VCaP (cell line): ENCODE measurements at regions not wholly inside any gene's neighbourhood (a gene's known extent, or its start where the extent isn't known, plus 50 kb on each side); places are given as distances from the start of the nearest gene placed in this dataset.

ENCODE experiments used
- H3K27ac ChIP-seq: fragments of 450-650 bp; 2 replicates; pipeline ENCODE4 v1.5.1; 2017
- TF ChIP-seq, protein P1 (sequence below): fragments of 450-650 bp; conservative IDR thresholded peaks from 2 replicates; pipeline ENCODE4 v1.5.1; 2017; ENCODE audit warnings: mild to moderate bottlenecking, moderate library complexity

DNA sequence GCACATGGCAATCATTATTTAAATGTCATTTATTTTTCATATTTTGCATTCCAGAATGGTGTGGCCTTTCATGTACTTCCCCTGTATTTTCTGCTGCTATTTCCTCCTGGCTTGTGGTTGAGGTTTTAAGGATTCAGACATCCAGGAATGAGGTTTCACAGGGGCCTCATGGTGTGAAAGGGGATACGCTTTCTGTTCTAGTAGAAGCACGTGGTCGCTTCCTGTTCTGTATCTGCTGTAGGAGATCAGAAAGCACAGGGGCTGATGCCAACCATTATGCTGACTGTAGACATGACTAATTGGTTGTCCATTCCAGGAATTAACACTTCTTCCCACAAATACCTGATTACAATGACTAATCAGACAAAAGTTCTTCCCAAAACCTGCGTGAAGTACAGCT, 405.9 kb downstream of the SHISA9 start:
- TF ChIP-seq, protein P1, sequence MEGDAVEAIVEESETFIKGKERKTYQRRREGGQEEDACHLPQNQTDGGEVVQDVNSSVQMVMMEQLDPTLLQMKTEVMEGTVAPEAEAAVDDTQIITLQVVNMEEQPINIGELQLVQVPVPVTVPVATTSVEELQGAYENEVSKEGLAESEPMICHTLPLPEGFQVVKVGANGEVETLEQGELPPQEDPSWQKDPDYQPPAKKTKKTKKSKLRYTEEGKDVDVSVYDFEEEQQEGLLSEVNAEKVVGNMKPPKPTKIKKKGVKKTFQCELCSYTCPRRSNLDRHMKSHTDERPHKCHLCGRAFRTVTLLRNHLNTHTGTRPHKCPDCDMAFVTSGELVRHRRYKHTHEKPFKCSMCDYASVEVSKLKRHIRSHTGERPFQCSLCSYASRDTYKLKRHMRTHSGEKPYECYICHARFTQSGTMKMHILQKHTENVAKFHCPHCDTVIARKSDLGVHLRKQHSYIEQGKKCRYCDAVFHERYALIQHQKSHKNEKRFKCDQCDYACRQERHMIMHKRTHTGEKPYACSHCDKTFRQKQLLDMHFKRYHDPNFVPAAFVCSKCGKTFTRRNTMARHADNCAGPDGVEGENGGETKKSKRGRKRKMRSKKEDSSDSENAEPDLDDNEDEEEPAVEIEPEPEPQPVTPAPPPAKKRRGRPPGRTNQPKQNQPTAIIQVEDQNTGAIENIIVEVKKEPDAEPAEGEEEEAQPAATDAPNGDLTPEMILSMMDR, result no peak
- no peak overlapping the region for H3K27ac ChIP-seq

DNA sequence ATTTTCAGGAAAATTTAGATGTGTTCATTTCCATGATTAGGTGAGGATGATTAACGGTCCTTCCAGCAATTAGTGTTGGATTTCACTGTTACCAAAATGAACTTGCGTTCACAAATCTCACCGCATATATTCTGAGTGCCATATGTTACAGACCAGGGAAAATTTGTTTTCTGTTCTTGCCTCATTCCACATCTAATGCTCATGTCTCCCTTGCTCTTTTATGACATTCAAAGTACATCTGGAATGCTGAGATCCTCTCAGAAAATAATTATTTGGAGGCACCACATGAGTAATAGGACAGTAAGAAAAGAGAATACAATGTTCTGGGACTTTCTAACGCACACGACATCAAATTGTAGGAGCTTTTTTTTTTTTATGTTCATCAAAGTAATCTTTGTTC, 406.5 kb downstream of the SHISA9 start:
- H3K27ac ChIP-seq, result no peak overlapping the region
- TF ChIP-seq, protein P1, result no peak

DNA sequence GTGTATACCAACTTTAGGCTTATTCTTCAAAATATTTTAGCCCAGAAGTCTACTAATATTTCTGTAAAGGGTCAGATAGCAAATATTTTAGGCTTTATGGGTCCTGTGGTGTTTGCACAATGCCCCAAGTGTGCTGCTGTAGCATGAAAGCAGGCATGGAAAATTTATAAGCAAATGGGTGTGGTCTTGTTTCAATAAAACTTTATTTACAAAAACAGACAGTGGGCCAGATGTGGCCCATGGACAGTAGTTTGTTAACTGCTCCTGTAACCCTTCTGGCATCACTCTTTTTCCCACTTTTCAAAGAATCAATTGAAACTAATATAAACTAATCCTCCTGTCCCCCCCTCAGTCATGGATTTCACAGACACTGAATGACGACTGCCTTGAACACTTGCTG, 410.7 kb downstream of the SHISA9 start:
- TF ChIP-seq, protein P1, result no peak
- no peak overlapping the region for H3K27ac ChIP-seq

DNA sequence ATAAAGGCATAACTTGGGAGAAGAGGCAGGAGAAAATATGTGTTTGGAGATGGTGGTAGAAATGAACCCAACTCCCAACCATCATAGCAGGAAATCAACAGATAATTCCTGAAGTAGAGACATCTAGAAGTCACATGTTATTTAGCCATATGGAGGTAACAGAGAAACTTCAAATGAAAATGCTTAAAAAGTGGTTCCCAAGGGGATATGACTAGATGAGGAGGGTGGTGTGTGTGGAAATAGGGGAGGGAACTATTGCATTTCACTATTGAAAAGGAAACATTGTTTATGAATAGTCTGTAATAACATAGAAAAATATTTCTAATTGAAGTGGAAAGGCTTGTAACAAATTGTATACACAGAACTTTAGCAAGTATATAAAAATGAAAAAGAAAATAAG, 412.0 kb downstream of the SHISA9 start:
- TF ChIP-seq, protein P1, result no peak
- H3K27ac ChIP-seq, result no peak overlapping the region

DNA sequence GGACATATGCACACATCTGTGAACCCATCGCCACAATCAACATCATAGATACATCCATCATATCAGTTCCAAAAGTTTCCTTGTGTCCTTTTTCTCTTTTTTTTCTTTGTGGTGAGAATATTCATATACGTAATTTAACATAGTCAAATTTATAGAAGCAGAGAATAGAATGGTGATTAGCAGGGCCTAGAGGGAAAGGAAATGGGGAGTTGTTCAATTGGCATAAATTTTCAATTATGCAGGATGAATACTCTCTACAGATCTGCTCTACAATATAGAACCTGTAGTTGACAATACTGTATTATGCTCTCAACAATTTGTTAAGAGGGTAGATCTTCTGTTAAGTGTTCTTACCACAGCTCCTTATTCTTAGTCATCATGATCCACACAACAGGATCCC, 413.2 kb downstream of the SHISA9 start:
- no peak overlapping the region for H3K27ac ChIP-seq
- TF ChIP-seq, protein P1, result no peak

DNA sequence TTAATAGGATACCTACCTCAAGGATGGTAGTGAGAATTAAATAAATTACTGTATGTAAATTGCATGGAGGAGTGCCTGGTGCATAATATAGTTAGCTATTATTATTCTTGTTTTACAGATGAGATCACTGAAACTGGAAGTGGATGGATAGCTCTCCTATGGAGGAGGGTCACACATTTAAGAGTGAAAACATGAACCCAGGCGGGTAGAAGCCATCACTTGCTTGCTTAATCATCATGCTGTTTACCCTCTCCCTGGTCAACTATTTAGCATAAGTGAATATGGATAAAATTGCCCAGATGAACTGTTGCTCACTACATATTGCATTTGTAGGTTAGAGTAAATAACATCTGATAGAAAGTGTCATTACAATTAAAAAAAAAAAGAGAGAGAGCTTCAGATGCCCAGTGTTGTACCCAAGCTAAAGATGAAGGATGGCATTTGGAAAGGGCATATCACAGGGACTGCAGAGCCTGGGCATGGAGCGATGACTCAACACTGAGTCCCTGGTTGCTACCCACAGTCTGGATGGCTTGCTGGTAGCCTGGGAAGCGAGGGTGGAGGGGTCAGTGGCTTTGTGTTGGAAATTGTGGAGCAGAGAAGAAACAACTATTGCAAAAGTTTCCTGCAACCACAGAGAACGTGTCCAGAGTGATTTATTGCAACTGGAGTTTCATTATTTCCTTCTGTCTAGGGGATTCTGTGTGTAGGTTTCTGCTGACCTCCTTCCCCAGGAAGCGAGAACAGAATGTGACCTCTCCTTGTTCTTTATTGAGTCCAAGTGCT, 414.4 kb downstream of the SHISA9 start:
- no peak overlapping the region for H3K27ac ChIP-seq
- TF ChIP-seq, protein P1, result no peak

DNA sequence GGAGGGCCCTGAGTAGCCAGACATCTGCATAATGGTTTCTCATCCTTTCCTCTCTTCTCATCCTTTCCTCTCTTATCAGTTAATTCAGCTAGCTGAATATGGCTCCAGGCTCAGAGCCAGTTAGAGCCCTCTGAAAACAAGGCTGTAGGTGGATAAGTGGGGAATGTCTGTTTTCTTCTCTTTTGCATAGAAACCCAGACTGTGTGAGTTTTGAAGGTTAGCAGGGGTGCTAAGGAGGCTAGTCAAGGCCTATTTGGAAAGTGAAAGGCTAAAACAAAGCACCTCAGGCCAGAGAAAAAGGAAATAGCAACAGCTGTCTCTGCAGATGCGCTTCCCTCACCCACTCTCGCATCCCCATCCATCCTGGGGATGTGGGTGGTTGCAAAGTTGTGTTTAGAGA, 420.9 kb downstream of the SHISA9 start:
- TF ChIP-seq, protein P1, result no peak

More for the DNA sequence above, 420.9 kb downstream of the SHISA9 start:
- no peak overlapping the region for H3K27ac ChIP-seq
